RWPE1 (cell line): ENCODE measurements at regions not wholly inside any gene's neighbourhood (a gene's known extent, or its start where the extent isn't known, plus 50 kb on each side); places are given as distances from the start of the nearest gene placed in this dataset.

Source experiments
- CTCF ChIA-PET: fragments of 350-600 bp; sonication (Branson Sonifier 250); formaldehyde crosslinking; extraction: SDS; loops from one replicate; lab custom pipeline; 2021; lab: Yijun Ruan, JAX
- POLR2A ChIA-PET: fragments of 400-600 bp; formaldehyde crosslinking; extraction: SDS; loops from one replicate; lab custom pipeline; 2020; ENCODE audit warnings: antibody characterized with exemption; ENCODE audit not compliant: low non-redundant PET; lab: Yijun Ruan, JAX
- DNase-seq: peaks from one replicate; pipeline ENCODE4 v3.0.0; 2012; ENCODE audit warnings: low spot score
- H3K27ac ChIP-seq: fragments of 450-650 bp; 2 replicates; pipeline ENCODE4 v1.5.1; 2017
- TF ChIP-seq, protein P1 (sequence below): fragments of 450-650 bp; conservative IDR thresholded peaks from 2 replicates; pipeline ENCODE4 v1.5.1; 2017; ENCODE audit warnings: low read depth, mild to moderate bottlenecking

- ChIA-PET CTCF (no interaction called here), POLR2A (no interaction called here)
- H3K27ac ChIP-seq: no peak overlapping the region
- TF ChIP-seq, protein P1, sequence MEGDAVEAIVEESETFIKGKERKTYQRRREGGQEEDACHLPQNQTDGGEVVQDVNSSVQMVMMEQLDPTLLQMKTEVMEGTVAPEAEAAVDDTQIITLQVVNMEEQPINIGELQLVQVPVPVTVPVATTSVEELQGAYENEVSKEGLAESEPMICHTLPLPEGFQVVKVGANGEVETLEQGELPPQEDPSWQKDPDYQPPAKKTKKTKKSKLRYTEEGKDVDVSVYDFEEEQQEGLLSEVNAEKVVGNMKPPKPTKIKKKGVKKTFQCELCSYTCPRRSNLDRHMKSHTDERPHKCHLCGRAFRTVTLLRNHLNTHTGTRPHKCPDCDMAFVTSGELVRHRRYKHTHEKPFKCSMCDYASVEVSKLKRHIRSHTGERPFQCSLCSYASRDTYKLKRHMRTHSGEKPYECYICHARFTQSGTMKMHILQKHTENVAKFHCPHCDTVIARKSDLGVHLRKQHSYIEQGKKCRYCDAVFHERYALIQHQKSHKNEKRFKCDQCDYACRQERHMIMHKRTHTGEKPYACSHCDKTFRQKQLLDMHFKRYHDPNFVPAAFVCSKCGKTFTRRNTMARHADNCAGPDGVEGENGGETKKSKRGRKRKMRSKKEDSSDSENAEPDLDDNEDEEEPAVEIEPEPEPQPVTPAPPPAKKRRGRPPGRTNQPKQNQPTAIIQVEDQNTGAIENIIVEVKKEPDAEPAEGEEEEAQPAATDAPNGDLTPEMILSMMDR: no peak
- DNase-seq: no peak
Measured at GRCh38 chr14:34025325-34026017, 74.6 kb upstream of the EGLN3 start.

GRCh38 chr14:34024768-34025144 is 73.9 kb upstream of the EGLN3 start:
- TF ChIP-seq, protein P1: no peak
- ChIA-PET CTCF (no interaction called here), POLR2A (no interaction called here)
- DNase-seq: no peak
- no peak overlapping the region for H3K27ac ChIP-seq

- H3K27ac ChIP-seq: no peak overlapping the region
- DNase-seq: no peak
- ChIA-PET CTCF (no interaction called here), POLR2A (no interaction called here)
- TF ChIP-seq, protein P1: no peak
Measured at GRCh38 chr14:34023824-34024767, 73.2 kb upstream of the EGLN3 start.

- POLR2A ChIA-PET: interaction anchor here (0.5 kb wide), 1 partner anchor 40 kb away, joined by 5 read pairs; no protein-coding TSS in a partner anchor
- no peak for DNase-seq
- H3K27ac ChIP-seq: no peak overlapping the region
- CTCF ChIA-PET: no interaction called here
- TF ChIP-seq, protein P1: no peak
Measured at GRCh38 chr14:34021096-34021495, 70.2 kb upstream of the EGLN3 start.

- POLR2A ChIA-PET: no interaction called here
- TF ChIP-seq, protein P1: no peak
- CTCF ChIA-PET: no interaction called here
- no peak for DNase-seq
- H3K27ac ChIP-seq: no peak overlapping the region
Measured at GRCh38 chr14:34020014-34020413, 69.1 kb upstream of the EGLN3 start.

DNA sequence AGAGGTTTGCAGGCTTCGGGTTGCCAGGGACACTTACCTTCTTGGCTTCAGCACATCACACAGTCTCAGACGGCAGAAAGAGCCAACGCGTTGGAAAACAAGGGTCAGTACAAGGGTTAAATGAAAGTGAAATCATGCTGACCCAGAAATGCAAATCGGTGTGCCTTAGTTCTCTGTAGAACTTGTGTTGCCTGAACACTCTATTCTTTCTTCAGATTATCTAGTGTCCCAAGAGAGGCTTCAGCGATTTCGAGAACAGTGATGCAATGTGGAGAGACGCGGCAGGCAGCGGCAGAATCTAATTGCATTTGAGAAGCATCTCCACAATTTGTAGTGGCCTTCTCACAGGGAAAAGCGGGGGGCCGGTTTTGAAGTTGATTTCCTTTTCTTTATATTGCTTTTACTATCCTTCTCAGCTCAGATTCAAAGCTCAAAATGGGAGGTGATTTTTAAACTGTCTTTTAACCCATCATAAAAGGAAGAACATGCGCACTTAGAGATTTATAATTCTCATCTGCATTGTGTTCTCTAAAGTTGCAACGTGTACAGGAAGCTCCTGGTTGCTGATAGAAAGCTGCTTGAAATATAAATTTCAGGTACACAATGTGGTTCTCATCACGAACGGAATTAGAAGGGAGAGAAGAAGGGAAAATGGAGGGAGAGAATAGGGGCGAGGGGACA is 67.8 kb upstream of the EGLN3 start:
- POLR2A ChIA-PET: no interaction called here

More for the DNA sequence above, 67.8 kb upstream of the EGLN3 start:
- no peak overlapping the region for H3K27ac ChIP-seq
- no peak for DNase-seq
- CTCF ChIA-PET: no interaction called here
- TF ChIP-seq, protein P1: no peak
